WERI-Rb-1 (cell line): ENCODE measurements at regions not wholly inside any gene's neighbourhood (a gene's known extent, or its start where the extent isn't known, plus 50 kb on each side); places are given as distances from the start of the nearest gene placed in this dataset.
"Not testable (repeated sequence)": the region's sequence is repeated elsewhere in the genome, so short reads cannot be mapped to it uniquely, and the experiment has no call there.

ENCODE experiments used
- DNase-seq: peaks from one replicate; pipeline ENCODE4 v3.0.0-alpha.2; 2020
- H3K27ac ChIP-seq: fragments of 250-450 bp; sonication (Bioruptor Pico); 2 replicates; pipeline ENCODE4 v1.5.1; 2020; ENCODE audit warnings: mild to moderate bottlenecking, moderate library complexity
- H3K27me3 ChIP-seq: fragments of 250-450 bp; sonication (Bioruptor Pico); 2 replicates; pipeline ENCODE4 v1.5.1; 2021; ENCODE audit warnings: mild to moderate bottlenecking, low read depth, moderate library complexity; ENCODE audit not compliant: insufficient read depth, severe bottlenecking
- H3K36me3 ChIP-seq: fragments of 250-450 bp; sonication (Bioruptor Pico); 2 replicates; pipeline ENCODE4 v1.5.1; 2020; ENCODE audit warnings: mild to moderate bottlenecking, moderate library complexity
- H3K4me3 ChIP-seq: 2 replicates; pipeline ENCODE4 v1.5.1; 2011; ENCODE audit warnings: low read depth, mild to moderate bottlenecking, control low read depth, low read length
- H3K9me3 ChIP-seq: fragments of 250-450 bp; sonication (Bioruptor Pico); 2 replicates; pipeline ENCODE4 v1.5.1; 2021; ENCODE audit warnings: mild to moderate bottlenecking, moderate library complexity; ENCODE audit not compliant: severe bottlenecking
- TF ChIP-seq, protein P1 (sequence below): IDR thresholded peaks from 2 replicates; pipeline ENCODE4 v1.5.1; 2011; ENCODE audit warnings: low read depth, mild to moderate bottlenecking, control low read depth, inconsistent platforms, low read length

DNA sequence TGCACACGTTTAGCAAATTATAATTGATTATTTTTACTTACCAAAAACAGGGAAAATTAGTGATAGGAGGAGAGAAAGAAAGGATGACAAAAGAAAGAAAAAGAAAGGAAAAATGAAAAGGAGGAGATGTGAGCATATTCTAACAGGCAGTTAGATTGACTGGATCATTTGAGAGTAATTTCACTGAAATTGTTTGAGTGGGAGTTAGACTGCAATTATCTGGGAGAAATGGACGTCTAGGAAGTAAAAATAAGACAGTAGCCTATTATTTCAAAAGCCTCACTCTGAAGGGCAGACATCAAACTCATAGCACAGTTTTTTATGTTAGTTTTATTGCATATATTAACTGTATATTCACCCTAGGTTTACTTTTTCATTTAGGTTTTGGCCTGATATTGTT, 272.8 kb upstream of the POU1F1 start:
- no peaks in the 10 kb centered on the region for H3K36me3 ChIP-seq
- H3K27me3 ChIP-seq = peaks cover 5% of the 10 kb centered on the region
- H3K4me3 ChIP-seq = no peak overlapping the region
- H3K9me3 ChIP-seq = no peaks in the 10 kb centered on the region
- TF ChIP-seq, protein P1, sequence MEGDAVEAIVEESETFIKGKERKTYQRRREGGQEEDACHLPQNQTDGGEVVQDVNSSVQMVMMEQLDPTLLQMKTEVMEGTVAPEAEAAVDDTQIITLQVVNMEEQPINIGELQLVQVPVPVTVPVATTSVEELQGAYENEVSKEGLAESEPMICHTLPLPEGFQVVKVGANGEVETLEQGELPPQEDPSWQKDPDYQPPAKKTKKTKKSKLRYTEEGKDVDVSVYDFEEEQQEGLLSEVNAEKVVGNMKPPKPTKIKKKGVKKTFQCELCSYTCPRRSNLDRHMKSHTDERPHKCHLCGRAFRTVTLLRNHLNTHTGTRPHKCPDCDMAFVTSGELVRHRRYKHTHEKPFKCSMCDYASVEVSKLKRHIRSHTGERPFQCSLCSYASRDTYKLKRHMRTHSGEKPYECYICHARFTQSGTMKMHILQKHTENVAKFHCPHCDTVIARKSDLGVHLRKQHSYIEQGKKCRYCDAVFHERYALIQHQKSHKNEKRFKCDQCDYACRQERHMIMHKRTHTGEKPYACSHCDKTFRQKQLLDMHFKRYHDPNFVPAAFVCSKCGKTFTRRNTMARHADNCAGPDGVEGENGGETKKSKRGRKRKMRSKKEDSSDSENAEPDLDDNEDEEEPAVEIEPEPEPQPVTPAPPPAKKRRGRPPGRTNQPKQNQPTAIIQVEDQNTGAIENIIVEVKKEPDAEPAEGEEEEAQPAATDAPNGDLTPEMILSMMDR = no peak
- no peak for DNase-seq
- no peak overlapping the region for H3K27ac ChIP-seq

DNA sequence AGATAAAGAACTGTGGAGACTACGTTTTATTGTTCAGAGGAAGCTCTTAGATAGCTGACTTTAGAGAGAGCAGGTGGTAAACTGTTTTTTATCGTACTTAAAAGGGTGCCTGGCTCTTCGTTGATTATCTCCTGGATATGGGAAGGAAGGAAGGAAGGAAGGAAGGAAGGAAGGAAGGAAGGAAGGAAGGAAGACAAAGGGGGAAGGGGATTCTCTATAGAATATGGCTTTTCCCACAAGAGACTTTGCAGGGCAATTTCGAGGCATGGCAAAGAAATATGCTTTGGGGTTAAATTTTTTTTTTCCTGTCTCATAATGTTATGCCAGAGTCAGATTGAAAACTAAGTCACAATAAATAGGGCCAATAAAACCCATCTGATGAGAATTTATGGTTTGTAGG, 271.9 kb upstream of the POU1F1 start:
- DNase-seq = no peak
- Histone ChIP-seq H3K27me3 (peaks cover 5% of the 10 kb centered on the region), H3K4me3 (no peak overlapping the region), H3K36me3 (no peaks in the 10 kb centered on the region), H3K27ac (no peak overlapping the region), H3K9me3 (no peaks in the 10 kb centered on the region)
- TF ChIP-seq, protein P1 = no peak

DNA sequence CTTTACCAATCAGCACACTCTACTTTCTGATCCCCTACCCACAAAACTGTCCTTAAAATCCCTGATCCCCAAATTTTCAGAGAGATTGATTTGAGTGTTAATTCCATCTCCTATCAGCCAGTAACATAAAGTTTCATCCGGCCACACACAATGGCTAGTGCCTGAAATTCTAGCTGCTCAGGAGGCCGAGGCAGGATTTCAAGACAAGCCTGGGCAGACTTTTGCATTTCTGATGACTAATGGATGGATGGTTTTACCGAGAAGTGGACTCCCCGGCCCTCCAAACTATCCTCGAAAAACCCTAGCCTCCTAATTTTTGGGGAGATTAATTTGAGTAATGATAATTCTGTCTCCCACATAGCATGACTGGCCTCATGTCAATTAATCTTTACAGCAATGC, 269.8 kb upstream of the POU1F1 start:
- Histone ChIP-seq H3K4me3 (no peak overlapping the region), H3K27me3 (peaks cover 5% of the 10 kb centered on the region), H3K9me3 (no peaks in the 10 kb centered on the region), H3K36me3 (no peaks in the 10 kb centered on the region), H3K27ac (no peak overlapping the region)
- TF ChIP-seq, protein P1 = no peak
- no peak for DNase-seq

DNA sequence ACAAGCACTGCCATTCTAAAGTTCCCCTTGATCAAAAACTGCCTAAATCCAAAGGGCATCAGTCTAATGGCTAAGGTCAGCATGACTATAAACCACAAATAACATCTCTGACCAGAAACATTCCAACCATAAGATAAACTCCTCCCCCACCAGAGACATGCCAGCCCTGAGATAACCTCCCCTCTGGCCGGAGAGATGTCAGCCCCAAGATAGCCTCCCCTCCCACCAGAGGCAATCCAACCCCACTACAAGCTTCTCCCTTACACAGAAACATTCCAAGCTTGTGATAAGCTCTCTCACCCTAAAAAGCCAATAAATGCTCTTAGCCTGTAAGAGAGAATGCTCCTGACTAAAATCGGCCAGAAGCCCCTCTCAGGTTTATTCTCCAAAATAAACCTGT, 267.0 kb upstream of the POU1F1 start:
- not testable (repeated sequence) for DNase-seq, H3K27ac ChIP-seq, H3K4me3 ChIP-seq, H3K36me3 ChIP-seq, H3K27me3 ChIP-seq, H3K9me3 ChIP-seq

DNA sequence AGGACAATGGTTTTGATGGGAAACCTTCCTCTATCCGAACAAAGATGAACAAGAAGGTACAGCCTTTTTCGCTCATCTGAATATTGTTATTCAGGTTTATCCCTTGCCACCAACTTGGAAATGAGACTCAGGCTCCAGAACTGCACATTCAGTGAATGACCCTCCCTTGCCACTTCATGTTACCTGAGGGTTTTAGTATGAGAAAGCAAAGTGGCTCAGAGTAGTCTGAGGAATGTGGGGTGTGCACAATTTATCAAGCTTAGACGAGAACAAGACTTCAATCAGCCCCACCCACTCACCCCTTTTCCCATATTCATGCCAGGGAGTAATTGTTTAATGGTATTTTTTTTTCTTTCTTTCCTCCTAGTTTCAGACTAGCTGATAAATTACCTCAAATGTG, 265.3 kb upstream of the POU1F1 start:
- Histone ChIP-seq H3K36me3 (no peaks in the 10 kb centered on the region), H3K27ac (no peak overlapping the region), H3K27me3 (no peaks in the 10 kb centered on the region), H3K9me3 (no peaks in the 10 kb centered on the region), H3K4me3 (no peak overlapping the region)
- no peak for DNase-seq
- TF ChIP-seq, protein P1 = no peak

DNA sequence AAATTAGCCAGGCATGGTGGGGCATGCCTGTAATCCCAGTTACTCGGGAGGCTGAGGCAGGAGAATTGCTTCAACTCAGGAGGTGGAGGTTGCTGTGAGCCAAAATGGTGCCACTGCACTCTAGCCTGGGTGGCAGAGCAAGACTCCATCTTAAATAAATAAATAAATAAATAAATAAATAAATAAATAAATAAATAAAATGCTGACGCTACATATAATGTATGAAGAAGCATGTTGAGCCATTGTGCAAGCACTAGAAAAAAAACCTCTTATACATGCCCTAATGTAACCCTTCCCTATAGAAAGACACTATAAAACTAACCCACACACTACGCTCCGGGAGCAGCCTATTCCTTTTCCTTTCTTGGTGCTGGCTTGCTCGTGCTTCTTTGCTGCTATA, 262.3 kb upstream of the POU1F1 start:
- not testable (repeated sequence) for H3K9me3 ChIP-seq, H3K27me3 ChIP-seq, H3K36me3 ChIP-seq, DNase-seq, H3K27ac ChIP-seq, H3K4me3 ChIP-seq

DNA sequence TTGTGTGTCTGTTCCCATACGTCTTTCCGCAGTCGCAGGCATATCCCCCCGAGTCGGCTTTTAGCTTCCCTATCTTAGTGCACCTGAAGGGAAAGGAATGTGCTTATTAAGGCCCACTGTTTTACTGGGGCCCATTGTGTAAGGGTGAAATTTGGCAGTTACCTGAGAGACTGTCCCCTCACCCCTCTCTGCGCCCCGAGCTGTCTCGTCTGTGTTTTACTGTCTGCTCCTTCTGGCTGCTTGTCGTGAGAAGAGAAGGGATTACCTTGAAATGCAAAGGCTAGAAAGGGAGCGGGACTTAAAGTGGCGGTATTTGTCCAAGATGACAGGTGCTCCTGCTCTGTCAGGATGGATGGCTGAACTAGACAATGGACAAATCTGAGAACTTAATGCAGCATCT, 233.0 kb upstream of the POU1F1 start:
- Histone ChIP-seq H3K9me3 (no peaks in the 10 kb centered on the region), H3K36me3 (no peaks in the 10 kb centered on the region), H3K4me3 (no peak overlapping the region), H3K27ac (no peak overlapping the region), H3K27me3 (no peaks in the 10 kb centered on the region)
- no peak for DNase-seq
- TF ChIP-seq, protein P1 = no peak
